NB4 (cell line): ENCODE measurements at regions not wholly inside any gene's neighbourhood (a gene's known extent, or its start where the extent isn't known, plus 50 kb on each side); places are given as distances from the start of the nearest gene placed in this dataset.

Experiments
- MAX ChIP-seq: IDR thresholded peaks from 2 replicates; pipeline ENCODE4 v1.6.1; 2011; ENCODE audit warnings: low read depth, low read length
- POLR2A ChIP-seq: IDR thresholded peaks from 2 replicates; pipeline ENCODE4 v1.6.1; 2011; ENCODE audit warnings: mild to moderate bottlenecking; ENCODE audit not compliant: insufficient read length; ENCODE audit errors: extremely low read depth

DNA sequence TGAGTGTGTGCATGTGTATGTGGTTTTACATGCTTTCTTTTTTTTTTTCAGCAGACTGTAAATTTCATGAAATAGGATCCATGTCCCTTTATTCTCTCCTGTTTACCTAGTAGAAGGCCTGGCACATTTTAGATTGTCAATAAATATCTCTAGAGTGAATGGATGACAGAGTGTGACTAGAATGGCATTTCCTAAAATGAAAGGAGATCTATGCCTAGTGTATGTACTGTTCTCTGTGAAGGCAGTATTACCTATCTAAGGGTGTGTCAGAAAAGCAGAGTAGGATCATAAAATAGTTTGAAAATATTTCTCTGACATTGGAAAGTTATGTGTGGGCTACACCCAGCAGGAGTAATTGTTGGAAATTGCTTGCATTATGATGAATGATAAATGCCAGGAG, 1876.0 kb upstream of the C9orf72 start:
- TF ChIP-seq POLR2A (no peak), MAX (no peak)
